PFSK-1 (cell line): ENCODE measurements at regions not wholly inside any gene's neighbourhood (a gene's known extent, or its start where the extent isn't known, plus 50 kb on each side); places are given as distances from the start of the nearest gene placed in this dataset.

ENCODE experiments used
- SIN3A ChIP-seq: IDR thresholded peaks from 2 replicates; pipeline ENCODE4 v1.6.1; 2012; ENCODE audit warnings: mild to moderate bottlenecking, low read length, moderate library complexity, borderline replicate concordance; ENCODE audit not compliant: insufficient read depth
- TF ChIP-seq, protein P1 (sequence below), 2 experiments: IDR thresholded peaks; 2 replicates each; pipeline versions ENCODE4 v1.6.1 to v1.8.0; 2011 to 2012; ENCODE audit warnings: low read depth in 2 of 2, low read length in 2 of 2, control low read depth in 1 of 2, inconsistent platforms in 1 of 2, mild to moderate bottlenecking in 1 of 2, moderate library complexity in 1 of 2; ENCODE audit not compliant: insufficient read depth in 1 of 2

GRCh38 chr2:150295544-150295943 lies 191.9 kb downstream of the RND3 start:
- TF ChIP-seq, protein P1, sequence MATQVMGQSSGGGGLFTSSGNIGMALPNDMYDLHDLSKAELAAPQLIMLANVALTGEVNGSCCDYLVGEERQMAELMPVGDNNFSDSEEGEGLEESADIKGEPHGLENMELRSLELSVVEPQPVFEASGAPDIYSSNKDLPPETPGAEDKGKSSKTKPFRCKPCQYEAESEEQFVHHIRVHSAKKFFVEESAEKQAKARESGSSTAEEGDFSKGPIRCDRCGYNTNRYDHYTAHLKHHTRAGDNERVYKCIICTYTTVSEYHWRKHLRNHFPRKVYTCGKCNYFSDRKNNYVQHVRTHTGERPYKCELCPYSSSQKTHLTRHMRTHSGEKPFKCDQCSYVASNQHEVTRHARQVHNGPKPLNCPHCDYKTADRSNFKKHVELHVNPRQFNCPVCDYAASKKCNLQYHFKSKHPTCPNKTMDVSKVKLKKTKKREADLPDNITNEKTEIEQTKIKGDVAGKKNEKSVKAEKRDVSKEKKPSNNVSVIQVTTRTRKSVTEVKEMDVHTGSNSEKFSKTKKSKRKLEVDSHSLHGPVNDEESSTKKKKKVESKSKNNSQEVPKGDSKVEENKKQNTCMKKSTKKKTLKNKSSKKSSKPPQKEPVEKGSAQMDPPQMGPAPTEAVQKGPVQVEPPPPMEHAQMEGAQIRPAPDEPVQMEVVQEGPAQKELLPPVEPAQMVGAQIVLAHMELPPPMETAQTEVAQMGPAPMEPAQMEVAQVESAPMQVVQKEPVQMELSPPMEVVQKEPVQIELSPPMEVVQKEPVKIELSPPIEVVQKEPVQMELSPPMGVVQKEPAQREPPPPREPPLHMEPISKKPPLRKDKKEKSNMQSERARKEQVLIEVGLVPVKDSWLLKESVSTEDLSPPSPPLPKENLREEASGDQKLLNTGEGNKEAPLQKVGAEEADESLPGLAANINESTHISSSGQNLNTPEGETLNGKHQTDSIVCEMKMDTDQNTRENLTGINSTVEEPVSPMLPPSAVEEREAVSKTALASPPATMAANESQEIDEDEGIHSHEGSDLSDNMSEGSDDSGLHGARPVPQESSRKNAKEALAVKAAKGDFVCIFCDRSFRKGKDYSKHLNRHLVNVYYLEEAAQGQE (IDR thresholded peaks at IDR 0.05; ENCODE audit: insufficient read depth in 1 of 2, low read depth in 2 of 2, low read length in 2 of 2) = no peak
- TF ChIP-seq SIN3A = no peak
